Peyer's patch (tissue), 4 donors: ENCODE measurements at regions not wholly inside any gene's neighbourhood (a gene's known extent, or its start where the extent isn't known, plus 50 kb on each side); places are given as distances from the start of the nearest gene placed in this dataset.

Experiments used
- DNase-seq, 3 donors: peaks; one replicate each; pipeline ENCODE4 v3.0.0-alpha.2; 2017 to 2019
- H3K27ac ChIP-seq, 4 donors: fragments of 200-600 bp; sonication (generic); one replicate each; pipeline ENCODE4 v1.5.1; 2016 to 2019
- H3K27me3 ChIP-seq, 2 donors: fragments of 200-600 bp; sonication (generic); one replicate each; pipeline ENCODE4 v1.5.1; 2019
- H3K36me3 ChIP-seq, 3 donors: fragments of 200-600 bp; sonication (generic); one replicate each; pipeline ENCODE4 v1.5.1; 2016 to 2019
- H3K4me1 ChIP-seq, 4 donors: fragments of 200-600 bp; sonication (generic); one replicate each; pipeline ENCODE4 v1.5.1; 2016 to 2019
- H3K4me3 ChIP-seq, 4 donors: fragments of 200-600 bp; sonication (generic); 1 replicate in 3 of 4; 2 replicates in 1 of 4; pipeline ENCODE4 v1.5.1; 2016 to 2019; ENCODE audit warnings: mild to moderate bottlenecking in 1 of 4
- H3K9me3 ChIP-seq, 4 donors: fragments of 200-600 bp; sonication (generic); one replicate each; pipeline ENCODE4 v1.5.1; 2016 to 2019; ENCODE audit warnings: mild to moderate bottlenecking in 1 of 4
- POLR2A ChIP-seq, 2 donors: fragments of 450-650 bp; IDR thresholded peaks; one replicate each; pipeline ENCODE4 v1.5.1; 2017; ENCODE audit warnings: antibody characterized with exemption in 2 of 2, mild to moderate bottlenecking in 2 of 2, moderate library complexity in 2 of 2
- TF ChIP-seq, protein P1 (sequence below), 6 experiments: fragments of 450-650 bp in 4 of 6; fragments of 200-600 bp in 2 of 6; sonication (generic) in 1 of 6; IDR thresholded peaks; one replicate each; pipeline ENCODE4 v1.5.1; 2017 to 2019; ENCODE audit warnings: antibody characterized with exemption in 6 of 6, mild to moderate bottlenecking in 3 of 6, moderate library complexity in 1 of 6

DNA sequence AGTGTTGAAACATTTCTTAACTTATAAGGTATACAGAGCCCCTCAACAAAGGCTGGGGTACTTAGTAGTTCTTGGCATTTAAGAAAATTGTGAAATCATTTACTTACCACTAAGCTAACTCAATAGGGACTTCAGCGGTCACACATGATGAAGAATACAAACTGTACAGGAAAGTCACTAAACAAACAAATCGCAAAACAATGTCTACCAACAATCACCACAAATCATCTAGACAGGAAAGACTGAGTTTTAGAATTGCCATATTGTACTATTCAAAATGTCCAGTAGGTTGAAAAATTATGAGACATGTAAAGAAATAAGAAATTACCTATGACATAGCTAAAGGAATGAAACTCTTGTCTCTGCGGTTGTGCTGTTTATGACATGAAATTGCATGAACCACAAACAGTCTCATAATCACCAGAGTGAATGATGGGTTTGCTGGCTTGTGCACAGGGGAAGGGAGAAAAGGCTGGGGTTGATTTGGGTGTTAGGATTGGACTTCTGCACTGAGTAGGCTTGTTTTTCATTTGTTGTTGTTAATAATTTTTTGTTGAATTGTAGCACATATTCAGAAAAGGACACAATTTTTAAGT lies 441.1 kb upstream of the MON1B start:
- H3K4me1 ChIP-seq = no peaks in the 10 kb centered on the region
- H3K36me3 ChIP-seq = no peaks in the 10 kb centered on the region
- H3K27me3 ChIP-seq = no peaks in the 10 kb centered on the region
- DNase-seq = no peak
- no peak overlapping the region for H3K27ac ChIP-seq
- H3K4me3 ChIP-seq = no peak overlapping the region
- no peaks in the 10 kb centered on the region for H3K9me3 ChIP-seq
- TF ChIP-seq POLR2A (IDR thresholded peaks at IDR 0.05) = no peak
- TF ChIP-seq, protein P1, sequence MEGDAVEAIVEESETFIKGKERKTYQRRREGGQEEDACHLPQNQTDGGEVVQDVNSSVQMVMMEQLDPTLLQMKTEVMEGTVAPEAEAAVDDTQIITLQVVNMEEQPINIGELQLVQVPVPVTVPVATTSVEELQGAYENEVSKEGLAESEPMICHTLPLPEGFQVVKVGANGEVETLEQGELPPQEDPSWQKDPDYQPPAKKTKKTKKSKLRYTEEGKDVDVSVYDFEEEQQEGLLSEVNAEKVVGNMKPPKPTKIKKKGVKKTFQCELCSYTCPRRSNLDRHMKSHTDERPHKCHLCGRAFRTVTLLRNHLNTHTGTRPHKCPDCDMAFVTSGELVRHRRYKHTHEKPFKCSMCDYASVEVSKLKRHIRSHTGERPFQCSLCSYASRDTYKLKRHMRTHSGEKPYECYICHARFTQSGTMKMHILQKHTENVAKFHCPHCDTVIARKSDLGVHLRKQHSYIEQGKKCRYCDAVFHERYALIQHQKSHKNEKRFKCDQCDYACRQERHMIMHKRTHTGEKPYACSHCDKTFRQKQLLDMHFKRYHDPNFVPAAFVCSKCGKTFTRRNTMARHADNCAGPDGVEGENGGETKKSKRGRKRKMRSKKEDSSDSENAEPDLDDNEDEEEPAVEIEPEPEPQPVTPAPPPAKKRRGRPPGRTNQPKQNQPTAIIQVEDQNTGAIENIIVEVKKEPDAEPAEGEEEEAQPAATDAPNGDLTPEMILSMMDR (IDR thresholded peaks at IDR 0.05) = no peak

DNA sequence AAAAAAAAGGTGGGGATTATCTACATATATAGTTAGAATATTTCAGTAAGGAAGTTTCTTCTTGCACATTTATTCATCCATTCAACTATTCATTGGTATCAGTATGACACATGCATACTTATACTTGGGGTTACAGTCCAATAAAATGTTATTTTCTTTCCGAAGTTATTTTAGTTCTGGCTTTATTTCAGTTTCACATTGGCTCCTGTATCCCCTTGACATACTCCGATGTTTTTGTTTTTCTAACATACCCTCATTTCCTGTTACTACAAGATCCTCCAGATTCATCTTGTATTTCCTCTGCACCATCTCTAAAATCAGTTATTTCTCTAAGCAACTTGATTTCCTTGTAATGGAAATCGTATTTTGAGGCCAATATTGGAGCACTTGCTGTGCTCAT lies 435.5 kb upstream of the MON1B start:
- no peaks in the 10 kb centered on the region for H3K9me3 ChIP-seq
- H3K27ac ChIP-seq = no peak overlapping the region
- TF ChIP-seq, protein P1 (IDR thresholded peaks at IDR 0.05) = no peak
- TF ChIP-seq POLR2A (IDR thresholded peaks at IDR 0.05) = no peak
- H3K4me1 ChIP-seq = no peaks in the 10 kb centered on the region
- no peak overlapping the region for H3K4me3 ChIP-seq
- no peaks in the 10 kb centered on the region for H3K36me3 ChIP-seq
- H3K27me3 ChIP-seq = no peaks in the 10 kb centered on the region
- no peak for DNase-seq

DNA sequence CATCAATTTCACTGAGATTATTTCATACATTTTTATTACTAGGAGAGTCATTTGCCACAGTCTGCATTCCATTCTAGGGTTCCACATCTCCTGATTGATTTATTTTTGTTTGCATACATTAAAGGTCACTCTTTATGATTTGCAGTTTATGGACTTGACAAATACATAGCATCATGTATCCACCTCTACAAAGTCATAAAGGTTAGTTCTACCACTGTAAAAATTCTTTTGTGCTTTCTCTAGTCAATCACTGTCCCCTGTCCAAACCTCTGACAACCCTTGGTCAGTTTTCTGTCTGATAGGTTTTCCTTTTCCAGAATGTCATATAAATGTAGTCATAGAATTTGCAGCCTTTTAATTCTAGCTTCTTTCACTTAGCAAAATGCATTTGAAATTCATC lies 434.6 kb upstream of the MON1B start:
- no peak for TF ChIP-seq POLR2A (IDR thresholded peaks at IDR 0.05)
- TF ChIP-seq, protein P1 (IDR thresholded peaks at IDR 0.05) = no peak
- Histone ChIP-seq H3K4me3 (no peak overlapping the region), H3K4me1 (no peaks in the 10 kb centered on the region), H3K36me3 (no peaks in the 10 kb centered on the region), H3K27ac (no peak overlapping the region), H3K27me3 (no peaks in the 10 kb centered on the region), H3K9me3 (no peaks in the 10 kb centered on the region)
- no peak for DNase-seq

DNA sequence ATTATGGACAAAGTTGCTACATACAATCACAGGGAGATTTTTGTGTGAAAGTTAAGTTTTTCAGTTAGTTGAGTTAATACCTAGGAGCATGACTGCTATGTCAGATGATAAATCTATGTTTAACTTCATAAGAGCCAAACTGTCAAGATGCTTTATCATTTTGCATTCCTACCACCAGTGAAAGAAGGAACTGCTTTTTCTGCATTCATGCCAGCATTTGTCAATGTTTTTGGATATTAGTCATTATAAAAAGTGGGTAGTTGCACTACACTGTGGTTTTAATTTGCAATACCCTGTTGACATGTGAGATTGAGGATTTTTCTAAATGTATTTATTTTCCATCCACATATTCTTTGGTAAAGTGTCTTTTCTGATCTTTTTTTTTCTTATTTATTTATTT lies 434.0 kb upstream of the MON1B start:
- DNase-seq = no peak
- no peaks in the 10 kb centered on the region for H3K4me1 ChIP-seq
- no peaks in the 10 kb centered on the region for H3K9me3 ChIP-seq
- no peak overlapping the region for H3K4me3 ChIP-seq
- no peak for TF ChIP-seq POLR2A (IDR thresholded peaks at IDR 0.05)
- TF ChIP-seq, protein P1 (IDR thresholded peaks at IDR 0.05) = no peak
- H3K36me3 ChIP-seq = no peaks in the 10 kb centered on the region
- H3K27ac ChIP-seq = no peak overlapping the region
- H3K27me3 ChIP-seq = no peaks in the 10 kb centered on the region

DNA sequence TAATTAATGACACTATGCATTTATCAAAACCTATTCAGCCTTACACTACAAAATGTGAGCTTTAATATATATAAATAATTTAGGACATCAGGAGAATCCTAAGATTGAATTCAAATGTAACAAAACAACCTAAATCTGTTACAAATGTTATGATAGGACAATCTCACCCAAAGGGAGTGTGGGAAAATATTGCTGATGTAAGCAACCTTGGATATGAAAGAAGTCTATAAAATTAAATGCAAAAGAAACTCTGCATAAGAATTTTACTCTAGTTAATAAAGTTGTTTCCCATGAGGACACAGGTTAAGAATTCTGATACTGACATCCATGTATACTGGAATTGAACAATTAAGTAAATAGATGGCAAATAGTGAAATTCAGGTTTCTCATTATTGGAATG lies 424.5 kb upstream of the MON1B start:
- Histone ChIP-seq H3K9me3 (peaks cover 0 to 12% (median 0%) of the 10 kb centered on the region in 4 donors), H3K4me1 (no peaks in the 10 kb centered on the region), H3K27me3 (no peaks in the 10 kb centered on the region), H3K27ac (no peak overlapping the region), H3K4me3 (no peak overlapping the region), H3K36me3 (no peaks in the 10 kb centered on the region)
- no peak for DNase-seq
- TF ChIP-seq, protein P1 (IDR thresholded peaks at IDR 0.05) = no peak
- no peak for TF ChIP-seq POLR2A (IDR thresholded peaks at IDR 0.05)

DNA sequence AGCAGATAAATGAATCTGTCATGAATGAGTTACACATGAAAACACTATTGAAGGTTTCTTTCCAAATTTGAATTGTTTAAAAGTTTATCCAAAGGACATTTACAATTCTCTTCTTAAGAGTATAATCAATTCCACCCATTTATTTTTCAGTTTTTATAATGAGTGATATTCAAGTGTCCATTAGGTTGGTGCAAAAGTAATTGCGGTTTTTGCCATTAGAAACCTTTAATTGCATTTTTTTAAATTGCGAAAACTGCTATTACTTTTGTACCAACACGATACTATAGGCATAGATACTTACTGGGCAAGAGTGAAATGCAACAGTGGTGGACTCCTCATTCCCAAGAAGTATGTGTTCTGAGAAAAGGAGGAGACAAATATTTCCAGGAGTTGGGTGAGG lies 422.7 kb upstream of the MON1B start:
- H3K9me3 ChIP-seq = peaks cover 0 to 5% (median 0%) of the 10 kb centered on the region in 4 donors

More for the DNA sequence above, 422.7 kb upstream of the MON1B start:
- no peak overlapping the region for H3K4me3 ChIP-seq
- H3K4me1 ChIP-seq = no peaks in the 10 kb centered on the region
- no peaks in the 10 kb centered on the region for H3K36me3 ChIP-seq
- no peak overlapping the region for H3K27ac ChIP-seq
- no peaks in the 10 kb centered on the region for H3K27me3 ChIP-seq
- no peak for TF ChIP-seq POLR2A (IDR thresholded peaks at IDR 0.05)
- DNase-seq = no peak
